ENCODE measurements at regions not wholly inside any gene's neighbourhood (a gene's known extent, or its start where the extent isn't known, plus 50 kb on each side); places are given as distances from the start of the nearest gene placed in this dataset.

- no peak for TF ChIP-seq CTCF (conservative IDR thresholded peaks at IDR 0.05; ENCODE audit: low read length)
- TF ChIP-seq EZH2phosphoT487 (IDR thresholded peaks at IDR 0.05; ENCODE audit: borderline replicate concordance), result no peak
Observed at GRCh38 chr16:51562891-51563290, 411.8 kb upstream of the SALL1 start.
